MM.1S (cell line): ENCODE measurements at regions not wholly inside any gene's neighbourhood (a gene's known extent, or its start where the extent isn't known, plus 50 kb on each side); places are given as distances from the start of the nearest gene placed in this dataset.

Experiments
- DNase-seq: peaks from one replicate; pipeline ENCODE4 v3.0.0-alpha.2; 2015
- H2AFZ ChIP-seq: fragments of 300-600 bp; sonication (generic); 2 replicates; pipeline ENCODE4 v1.6.0; 2016; ENCODE audit warnings: antibody characterized with exemption, low read length
- H3F3A ChIP-seq: fragments of 300-600 bp; sonication (generic); 2 replicates; pipeline ENCODE4 v1.6.1; 2016; ENCODE audit warnings: mild to moderate bottlenecking, antibody characterized with exemption, low read length, moderate library complexity, mixed read lengths; ENCODE audit not compliant: insufficient read depth
- H3K27ac ChIP-seq: fragments of 300-600 bp; sonication (generic); 2 replicates; pipeline ENCODE4 v1.5.1; 2016; ENCODE audit warnings: mild to moderate bottlenecking, low read length
- H3K27me3 ChIP-seq: fragments of 300-600 bp; sonication (generic); replicated peaks from 2 replicates; pipeline ENCODE4 v1.6.0; 2016; ENCODE audit warnings: low read length; ENCODE audit not compliant: insufficient read depth
- H3K36me3 ChIP-seq: fragments of 300-600 bp; sonication (generic); replicated peaks from 2 replicates; pipeline ENCODE4 v1.6.1; 2016; ENCODE audit warnings: mild to moderate bottlenecking, low read length, mixed read lengths; ENCODE audit not compliant: insufficient read depth
- H3K4me1 ChIP-seq: fragments of 300-600 bp; sonication (generic); 2 replicates; pipeline ENCODE4 v1.6.1; 2016; ENCODE audit warnings: low read length, mixed read lengths
- H3K4me2 ChIP-seq: fragments of 300-600 bp; sonication (generic); 2 replicates; pipeline ENCODE4 v1.6.0; 2016; ENCODE audit warnings: low read depth, low read length
- H3K4me3 ChIP-seq: fragments of 300-600 bp; sonication (generic); 2 replicates; pipeline ENCODE4 v1.5.1; 2016; ENCODE audit warnings: low read length, mixed read lengths
- H3K79me2 ChIP-seq: fragments of 300-600 bp; sonication (generic); 2 replicates; pipeline ENCODE4 v1.6.1; 2016; ENCODE audit warnings: mixed run types, low read length, mixed read lengths
- H3K9ac ChIP-seq: fragments of 300-600 bp; sonication (generic); 2 replicates; pipeline ENCODE4 v1.6.1; 2016; ENCODE audit warnings: low read length, mixed read lengths
- H3K9me2 ChIP-seq: fragments of 300-600 bp; sonication (generic); replicated peaks from 2 replicates; pipeline ENCODE4 v1.6.1; 2016; ENCODE audit warnings: mild to moderate bottlenecking, low read length, mixed read lengths; ENCODE audit not compliant: insufficient read depth
- H3K9me3 ChIP-seq: fragments of 300-600 bp; sonication (generic); replicated peaks from 2 replicates; pipeline ENCODE4 v1.6.1; 2016; ENCODE audit warnings: mild to moderate bottlenecking, low read length, mixed read lengths; ENCODE audit not compliant: insufficient read depth
- H4K20me1 ChIP-seq: fragments of 300-600 bp; sonication (generic); 2 replicates; pipeline ENCODE4 v1.6.1; 2016; ENCODE audit warnings: mild to moderate bottlenecking, low read length, moderate library complexity, mixed read lengths; ENCODE audit not compliant: insufficient read depth
- EZH2 ChIP-seq: fragments of 300-600 bp; sonication (generic); optimal IDR thresholded peaks from 2 replicates; pipeline ENCODE3; 2017; ENCODE audit warnings: low read depth, mild to moderate bottlenecking, antibody characterized with exemption, low read length, mixed read lengths
- EZH2phosphoT487 ChIP-seq: fragments of 300-600 bp; sonication (generic); IDR thresholded peaks from 2 replicates; pipeline ENCODE4 v1.6.1; 2018; ENCODE audit warnings: antibody characterized with exemption, low read length
- TF ChIP-seq, protein P1 (sequence below): fragments of 300-600 bp; sonication (generic); IDR thresholded peaks from 2 replicates; pipeline ENCODE4 v1.5.1; 2016; ENCODE audit warnings: antibody characterized with exemption, low read length, mixed read lengths

DNA sequence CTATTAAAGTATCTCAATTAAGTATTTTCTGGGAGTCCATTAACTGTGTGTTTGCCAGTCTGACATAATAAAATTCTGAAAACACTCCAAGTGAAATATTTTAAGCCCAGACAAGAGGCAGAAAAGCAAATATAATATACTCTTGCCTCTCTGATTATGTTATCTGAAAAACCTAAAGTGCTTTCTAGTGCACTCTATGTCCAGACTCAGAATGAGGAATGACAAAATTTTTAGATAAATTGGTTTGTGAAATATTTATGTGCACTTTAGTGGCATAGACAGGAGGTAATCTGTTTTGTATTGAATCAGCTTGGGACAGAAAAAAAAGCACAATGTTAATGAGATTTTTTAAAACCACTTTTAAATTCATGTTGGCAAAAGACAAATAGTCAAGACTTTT, 508.2 kb upstream of the SUCLG2 start:
- no peak for DNase-seq
- Histone ChIP-seq H2AFZ (no peak overlapping the region), H3K27me3 (no peaks in the 10 kb centered on the region), H3K36me3 (no peaks in the 10 kb centered on the region), H3K4me3 (no peak overlapping the region), H3F3A (no peaks in the 10 kb centered on the region), H3K9me2 (no peaks in the 10 kb centered on the region), H3K9ac (no peak overlapping the region), H3K9me3 (no peaks in the 10 kb centered on the region), H3K4me2 (no peak overlapping the region), H3K79me2 (no peaks in the 10 kb centered on the region), H3K27ac (no peak overlapping the region), H4K20me1 (no peaks in the 10 kb centered on the region), H3K4me1 (no peaks in the 10 kb centered on the region)
- TF ChIP-seq EZH2 (no peak), EZH2phosphoT487 (no peak)
- TF ChIP-seq, protein P1, sequence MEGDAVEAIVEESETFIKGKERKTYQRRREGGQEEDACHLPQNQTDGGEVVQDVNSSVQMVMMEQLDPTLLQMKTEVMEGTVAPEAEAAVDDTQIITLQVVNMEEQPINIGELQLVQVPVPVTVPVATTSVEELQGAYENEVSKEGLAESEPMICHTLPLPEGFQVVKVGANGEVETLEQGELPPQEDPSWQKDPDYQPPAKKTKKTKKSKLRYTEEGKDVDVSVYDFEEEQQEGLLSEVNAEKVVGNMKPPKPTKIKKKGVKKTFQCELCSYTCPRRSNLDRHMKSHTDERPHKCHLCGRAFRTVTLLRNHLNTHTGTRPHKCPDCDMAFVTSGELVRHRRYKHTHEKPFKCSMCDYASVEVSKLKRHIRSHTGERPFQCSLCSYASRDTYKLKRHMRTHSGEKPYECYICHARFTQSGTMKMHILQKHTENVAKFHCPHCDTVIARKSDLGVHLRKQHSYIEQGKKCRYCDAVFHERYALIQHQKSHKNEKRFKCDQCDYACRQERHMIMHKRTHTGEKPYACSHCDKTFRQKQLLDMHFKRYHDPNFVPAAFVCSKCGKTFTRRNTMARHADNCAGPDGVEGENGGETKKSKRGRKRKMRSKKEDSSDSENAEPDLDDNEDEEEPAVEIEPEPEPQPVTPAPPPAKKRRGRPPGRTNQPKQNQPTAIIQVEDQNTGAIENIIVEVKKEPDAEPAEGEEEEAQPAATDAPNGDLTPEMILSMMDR: no peak

DNA sequence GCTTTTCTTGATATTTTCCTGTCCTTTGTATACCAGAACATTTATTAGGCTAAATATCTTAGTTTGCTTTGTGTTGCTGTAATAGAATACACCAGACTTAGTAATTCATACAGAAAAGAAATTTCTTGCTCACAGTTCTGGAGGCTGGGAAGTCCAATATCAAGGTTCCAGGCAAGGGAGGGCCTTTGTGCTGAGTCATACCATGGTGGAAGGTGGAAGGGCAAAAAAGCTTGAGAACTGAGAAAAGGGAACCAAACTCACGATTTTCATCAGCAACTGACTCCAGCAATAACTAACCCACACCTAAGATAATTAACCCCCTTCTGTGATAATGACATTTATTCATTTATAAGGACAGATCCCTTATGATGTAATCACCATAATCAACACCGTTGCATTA, 496.9 kb upstream of the SUCLG2 start:
- DNase-seq: no peak
- no peaks in the 10 kb centered on the region for H3K79me2 ChIP-seq

DNA sequence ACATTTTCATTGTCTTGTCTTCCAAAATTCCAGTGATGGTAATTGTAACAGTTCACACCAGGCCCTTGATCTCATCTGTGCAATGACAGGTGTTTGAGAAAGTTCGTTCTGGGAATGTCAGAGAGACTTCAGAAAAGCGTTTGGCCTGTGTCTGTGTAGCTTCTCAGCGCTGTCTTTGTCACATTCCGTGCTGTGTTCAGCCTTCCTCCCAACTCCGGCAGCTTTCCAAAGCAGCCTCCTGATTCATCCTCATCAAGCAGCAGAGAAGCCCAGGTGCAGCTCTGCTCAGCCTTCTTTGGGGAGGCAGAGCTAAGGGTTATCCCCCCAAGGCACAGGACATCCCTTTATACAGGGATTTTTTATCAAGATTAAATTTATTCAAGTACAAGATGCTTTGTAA, 494.0 kb upstream of the SUCLG2 start:
- Histone ChIP-seq H3K9me2 (no peaks in the 10 kb centered on the region), H3K27me3 (no peaks in the 10 kb centered on the region), H2AFZ (no peak overlapping the region), H3K4me2 (no peak overlapping the region), H3K4me3 (no peak overlapping the region), H3K9me3 (no peaks in the 10 kb centered on the region), H3K9ac (no peak overlapping the region), H3K4me1 (no peaks in the 10 kb centered on the region), H3K79me2 (no peaks in the 10 kb centered on the region), H4K20me1 (no peaks in the 10 kb centered on the region), H3K36me3 (no peaks in the 10 kb centered on the region), H3K27ac (no peak overlapping the region), H3F3A (no peaks in the 10 kb centered on the region)
- no peak for DNase-seq
- TF ChIP-seq EZH2 (no peak), EZH2phosphoT487 (no peak)
- TF ChIP-seq, protein P1: no peak

More for the DNA sequence above, 496.9 kb upstream of the SUCLG2 start:
- no peaks in the 10 kb centered on the region for H3K27me3 ChIP-seq
- H3K9me3 ChIP-seq: no peaks in the 10 kb centered on the region
- TF ChIP-seq EZH2 (no peak), EZH2phosphoT487 (no peak)
- TF ChIP-seq, protein P1: no peak
- no peak overlapping the region for H3K4me3 ChIP-seq
- H3K27ac ChIP-seq: no peak overlapping the region
- H3K4me2 ChIP-seq: no peak overlapping the region
- no peaks in the 10 kb centered on the region for H3F3A ChIP-seq
- H3K4me1 ChIP-seq: no peaks in the 10 kb centered on the region
- H4K20me1 ChIP-seq: no peaks in the 10 kb centered on the region
- H3K9me2 ChIP-seq: no peaks in the 10 kb centered on the region
- H3K9ac ChIP-seq: no peak overlapping the region
- no peak overlapping the region for H2AFZ ChIP-seq
- H3K36me3 ChIP-seq: no peaks in the 10 kb centered on the region

DNA sequence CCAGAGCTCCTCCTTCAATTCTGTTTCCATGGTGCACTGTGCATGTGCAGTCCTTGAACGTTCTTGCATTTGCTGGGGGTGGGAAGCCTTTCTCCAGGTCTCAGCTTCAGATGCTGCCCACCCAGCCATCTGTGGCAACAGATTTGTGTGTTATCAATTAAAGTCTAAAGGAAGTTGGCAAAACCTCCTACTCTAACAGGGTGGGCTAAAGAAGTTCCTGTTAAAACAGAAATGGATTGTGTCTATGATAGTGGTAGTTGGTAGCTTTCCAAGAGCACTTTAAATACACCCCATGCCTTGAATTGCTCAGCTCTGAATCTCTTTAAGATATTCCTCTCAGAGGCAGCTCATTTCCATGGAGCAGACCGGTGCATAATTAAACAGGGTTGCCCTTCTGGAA, 488.0 kb upstream of the SUCLG2 start:
- no peaks in the 10 kb centered on the region for H3K79me2 ChIP-seq
- H3K36me3 ChIP-seq: no peaks in the 10 kb centered on the region
- no peak for DNase-seq
- no peaks in the 10 kb centered on the region for H3F3A ChIP-seq
- no peak overlapping the region for H3K4me3 ChIP-seq
- no peaks in the 10 kb centered on the region for H3K4me1 ChIP-seq
- H3K9ac ChIP-seq: no peak overlapping the region
- H3K27ac ChIP-seq: no peak overlapping the region
- no peak overlapping the region for H3K4me2 ChIP-seq
- H3K27me3 ChIP-seq: no peaks in the 10 kb centered on the region
- H3K9me2 ChIP-seq: no peaks in the 10 kb centered on the region
- no peak overlapping the region for H2AFZ ChIP-seq
- H3K9me3 ChIP-seq: no peaks in the 10 kb centered on the region
- no peaks in the 10 kb centered on the region for H4K20me1 ChIP-seq
- TF ChIP-seq EZH2phosphoT487 (no peak), EZH2 (no peak)
- TF ChIP-seq, protein P1: no peak
